ENCODE measurements at regions not wholly inside any gene's neighbourhood (a gene's known extent, or its start where the extent isn't known, plus 50 kb on each side); places are given as distances from the start of the nearest gene placed in this dataset.

- TF ChIP-seq POLR2A (IDR thresholded peaks at IDR 0.05) (no peak), POLR2AphosphoS5 (IDR thresholded peaks at IDR 0.05) (no peak), CTCF (IDR thresholded peaks at IDR 0.05) (no peak), EP300 (IDR thresholded peaks at IDR 0.05) (no peak)
Measured at GRCh38 chr13:107121793-107122192, 553.9 kb upstream of the ARGLU1 start.
